Lung (tissue), 11 donors: ENCODE measurements at regions not wholly inside any gene's neighbourhood (a gene's known extent, or its start where the extent isn't known, plus 50 kb on each side); places are given as distances from the start of the nearest gene placed in this dataset.

ENCODE experiments used
- ATAC-seq: fragments of 200-7000 bp; cut with Tn5 transposase; one replicate; pipeline ENCODE4 v1.9.1; 2020; ENCODE audit warnings: moderate number of reproducible peaks; ENCODE audit not compliant: insufficient read depth, low FRiP score
- DNase-seq, 3 donors: peaks; one replicate each; pipeline ENCODE4 v3.0.0-alpha.2; 2013 to 2017
- H3K27ac ChIP-seq, 2 donors: one replicate each; pipeline ENCODE4 v1.5.1; 2013; ENCODE audit warnings: mild to moderate bottlenecking in 2 of 2, moderate library complexity in 2 of 2, control low read depth in 1 of 2, inconsistent platforms in 1 of 2, low read depth in 1 of 2, low read length in 1 of 2
- H3K27me3 ChIP-seq, 3 donors: one replicate each; pipeline ENCODE4 v1.5.1; 2013; ENCODE audit warnings: low read length in 2 of 3; ENCODE audit not compliant: control insufficient read depth in 3 of 3, insufficient read depth in 3 of 3
- H3K36me3 ChIP-seq, 4 donors: one replicate each; pipeline ENCODE4 v1.5.1; 2013; ENCODE audit warnings: low read length in 4 of 4, mild to moderate bottlenecking in 1 of 4, moderate library complexity in 1 of 4; ENCODE audit not compliant: control insufficient read depth in 4 of 4, insufficient read depth in 4 of 4
- H3K4me1 ChIP-seq, 5 donors: one replicate each; pipeline ENCODE4 v1.5.1; 2013; ENCODE audit warnings: low read length in 5 of 5, mild to moderate bottlenecking in 2 of 5, moderate library complexity in 1 of 5; ENCODE audit not compliant: control insufficient read depth in 5 of 5, insufficient read depth in 5 of 5
- H3K4me3 ChIP-seq: one replicate; pipeline ENCODE4 v1.5.1; 2013; ENCODE audit warnings: mild to moderate bottlenecking, control low read depth, moderate library complexity
- H3K9ac ChIP-seq, 2 donors: one replicate each; pipeline ENCODE4 v1.5.1; 2013; ENCODE audit warnings: low read length in 2 of 2, control low read depth in 1 of 2; ENCODE audit not compliant: insufficient read depth in 1 of 2
- H3K9me3 ChIP-seq, 4 donors: one replicate each; pipeline ENCODE4 v1.5.1; 2013; ENCODE audit warnings: low read length in 3 of 4, mild to moderate bottlenecking in 1 of 4, moderate library complexity in 1 of 4; ENCODE audit not compliant: control insufficient read depth in 4 of 4, insufficient read depth in 3 of 4
- WGBS, 2 donors: extraction: QIAGEN DNeasy Blood & Tissue Kit; methylation state at CpG; one replicate each; pipeline ENCODE4 v1.1.7; 2013; 5-methylcytosine and 5-hydroxymethylcytosine counted together
- TF ChIP-seq, protein P1 (sequence below): IDR thresholded peaks from 2 replicates; pipeline ENCODE4 v1.5.1; 2012; ENCODE audit warnings: mild to moderate bottlenecking; ENCODE audit errors: control extremely low read depth, extremely low read depth
- donor health status: control.
- donor health status: control.
- donor health status: Bipolar disorder and iron deficiency.
- donor health status: healthy.
- donor health status: DM: yes; HTN: yes; CAD: no.

DNA sequence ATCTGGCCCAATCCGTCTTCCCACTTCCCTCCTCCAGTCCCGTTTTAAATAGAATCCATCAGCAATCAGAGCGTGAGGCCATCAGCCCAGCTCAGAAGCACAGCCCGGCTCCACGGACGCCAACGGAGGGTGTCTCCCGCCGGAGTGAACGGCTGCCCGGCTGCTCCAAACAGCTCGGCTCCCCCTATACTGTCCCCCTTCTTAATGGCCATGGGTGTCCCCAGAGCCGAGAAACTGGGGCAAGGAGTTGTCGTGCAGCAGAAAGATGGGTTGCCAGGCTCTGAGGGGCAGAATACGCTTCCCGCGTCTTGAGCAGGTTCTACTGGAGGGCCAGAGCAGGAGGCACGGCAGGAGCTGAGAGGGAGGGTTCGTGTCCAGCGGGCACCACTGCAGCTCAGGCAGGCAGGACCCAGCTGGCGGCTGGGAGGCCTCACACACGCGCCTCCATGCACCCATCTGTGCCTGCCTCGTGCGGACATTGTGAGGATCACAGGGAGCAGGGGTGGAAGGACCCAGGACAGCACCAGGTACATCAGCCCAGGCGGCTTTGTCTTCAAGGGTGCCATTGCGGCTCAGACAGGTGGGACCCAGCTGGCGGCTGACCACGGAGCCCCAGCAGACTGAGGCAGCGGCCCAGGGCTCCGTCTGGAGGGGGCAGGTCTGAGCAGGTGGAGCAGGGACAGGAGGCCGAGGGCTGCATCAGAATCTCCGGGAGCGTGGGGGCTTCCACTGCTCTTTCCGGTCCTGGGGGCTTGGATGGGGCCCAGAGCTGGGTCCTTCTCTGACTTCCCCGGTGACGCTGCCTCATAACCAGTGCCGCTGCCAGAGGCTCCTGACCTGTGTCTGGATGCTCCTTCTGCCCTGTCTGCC is 882.7 kb downstream of the BRD1 start:
- Histone ChIP-seq H3K9ac (no peak overlapping the region), H3K36me3 (no peaks in the 10 kb centered on the region), H3K4me3 (no peak overlapping the region), H3K9me3 (no peaks in the 10 kb centered on the region), H3K27me3 (peaks cover 0 to 2% (median 0%) of the 10 kb centered on the region in 3 donors), H3K27ac (no peak overlapping the region), H3K4me1 (no peaks in the 10 kb centered on the region)
- TF ChIP-seq, protein P1, sequence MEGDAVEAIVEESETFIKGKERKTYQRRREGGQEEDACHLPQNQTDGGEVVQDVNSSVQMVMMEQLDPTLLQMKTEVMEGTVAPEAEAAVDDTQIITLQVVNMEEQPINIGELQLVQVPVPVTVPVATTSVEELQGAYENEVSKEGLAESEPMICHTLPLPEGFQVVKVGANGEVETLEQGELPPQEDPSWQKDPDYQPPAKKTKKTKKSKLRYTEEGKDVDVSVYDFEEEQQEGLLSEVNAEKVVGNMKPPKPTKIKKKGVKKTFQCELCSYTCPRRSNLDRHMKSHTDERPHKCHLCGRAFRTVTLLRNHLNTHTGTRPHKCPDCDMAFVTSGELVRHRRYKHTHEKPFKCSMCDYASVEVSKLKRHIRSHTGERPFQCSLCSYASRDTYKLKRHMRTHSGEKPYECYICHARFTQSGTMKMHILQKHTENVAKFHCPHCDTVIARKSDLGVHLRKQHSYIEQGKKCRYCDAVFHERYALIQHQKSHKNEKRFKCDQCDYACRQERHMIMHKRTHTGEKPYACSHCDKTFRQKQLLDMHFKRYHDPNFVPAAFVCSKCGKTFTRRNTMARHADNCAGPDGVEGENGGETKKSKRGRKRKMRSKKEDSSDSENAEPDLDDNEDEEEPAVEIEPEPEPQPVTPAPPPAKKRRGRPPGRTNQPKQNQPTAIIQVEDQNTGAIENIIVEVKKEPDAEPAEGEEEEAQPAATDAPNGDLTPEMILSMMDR, result no peak
- no peak for ATAC-seq
- DNase-seq, result no peak
- WGBS, 2 donors, result 87 to 88% methylated on average over 38 of the region's 38 CpGs

DNA sequence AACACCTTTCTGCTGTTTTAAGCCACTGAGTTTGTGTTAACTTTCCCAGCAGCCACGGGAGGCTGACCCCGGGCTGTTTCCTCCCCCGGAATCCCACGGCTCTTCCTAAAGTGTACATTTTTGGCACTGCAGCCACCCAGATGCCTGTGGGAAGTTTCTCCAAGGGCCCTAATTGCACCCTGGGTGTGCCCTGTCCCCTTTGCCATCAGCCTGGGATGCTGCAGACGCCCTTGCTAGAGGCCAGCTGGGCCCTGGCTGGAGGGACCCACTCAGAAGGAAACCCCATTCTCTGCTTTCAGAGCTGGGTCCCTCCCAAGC is 883.3 kb downstream of the BRD1 start:
- WGBS, 2 donors, result 67 to 78% methylated on average over 5 of the region's 5 CpGs
- Histone ChIP-seq H3K9me3 (no peaks in the 10 kb centered on the region), H3K4me3 (no peak overlapping the region), H3K27me3 (peaks cover 0 to 2% (median 0%) of the 10 kb centered on the region in 3 donors), H3K36me3 (no peaks in the 10 kb centered on the region), H3K4me1 (no peaks in the 10 kb centered on the region), H3K9ac (no peak overlapping the region), H3K27ac (no peak overlapping the region)
- no peak for ATAC-seq
- TF ChIP-seq, protein P1, result no peak
- DNase-seq, result no peak

DNA sequence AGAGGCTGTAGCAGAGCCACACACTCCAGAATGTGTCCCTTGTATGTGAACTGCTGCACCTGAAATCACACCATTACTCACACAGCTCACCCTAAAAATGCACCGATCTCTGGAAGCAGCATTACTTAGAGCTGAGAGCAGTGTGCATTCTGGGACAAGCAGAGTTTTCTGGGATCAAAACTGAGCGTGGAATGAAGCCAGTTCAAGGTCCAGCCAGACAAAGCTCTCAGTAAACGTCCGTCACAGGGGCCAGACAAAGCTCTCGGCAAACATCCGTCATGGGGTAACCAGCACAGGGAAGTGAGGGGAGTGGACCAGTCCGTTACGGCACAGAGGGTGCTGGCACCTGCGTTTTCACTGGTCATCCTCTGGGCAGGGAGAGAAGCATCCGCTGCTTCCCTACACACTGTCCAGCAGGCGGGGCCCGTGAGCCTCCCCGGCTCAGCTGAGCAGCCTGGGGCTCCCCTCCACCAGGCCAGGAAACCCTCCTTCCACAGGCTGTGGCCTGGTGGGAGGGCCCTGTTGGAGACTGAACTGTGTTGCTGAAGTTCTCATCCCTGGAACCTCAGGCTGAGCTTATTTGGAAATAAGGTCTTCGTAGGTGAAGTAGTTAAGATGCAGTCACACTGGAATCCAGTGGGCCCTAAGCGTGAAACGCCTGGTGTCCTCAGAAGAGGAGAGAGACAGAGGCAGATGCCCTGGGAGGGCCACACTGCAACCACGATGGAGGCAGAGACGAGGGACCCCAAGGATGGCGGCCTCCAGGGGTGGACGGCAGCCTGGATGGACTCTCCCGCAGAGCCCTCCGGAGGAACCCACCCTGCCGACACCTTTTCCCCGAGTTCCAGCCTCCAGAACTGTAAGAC is 883.9 kb downstream of the BRD1 start:
- H3K9me3 ChIP-seq, result no peaks in the 10 kb centered on the region
- ATAC-seq, result no peak
- H3K27me3 ChIP-seq, result peaks cover 0 to 2% (median 0%) of the 10 kb centered on the region in 3 donors
- no peaks in the 10 kb centered on the region for H3K4me1 ChIP-seq
- H3K36me3 ChIP-seq, result no peaks in the 10 kb centered on the region
- H3K27ac ChIP-seq, result no peak overlapping the region
- DNase-seq, result peak in 2 of 3 donors; percentile 4 to 15
- H3K4me3 ChIP-seq, result no peak overlapping the region
- 60 to 63% methylated on average over 24 of the region's 24 CpGs for WGBS, 2 donors
- TF ChIP-seq, protein P1, result no peak
- H3K9ac ChIP-seq, result no peak overlapping the region
